ENCODE measurements at regions not wholly inside any gene's neighbourhood (a gene's known extent, or its start where the extent isn't known, plus 50 kb on each side); places are given as distances from the start of the nearest gene placed in this dataset.

- TF ChIP-seq CTCF (IDR thresholded peaks at IDR 0.05): no peak
- TF ChIP-seq POLR2A (IDR thresholded peaks at IDR 0.05): no peak
- no peak for TF ChIP-seq POLR2AphosphoS5 (IDR thresholded peaks at IDR 0.05)
- Histone ChIP-seq H3K4me3 (no peak overlapping the region), H3K4me1 (replicated peaks) (no peaks in the 10 kb centered on the region), H3K27ac (no peak overlapping the region), H3K36me3 (no peaks in the 10 kb centered on the region), H3K27me3 (replicated peaks; ENCODE audit: insufficient read depth) (no peaks in the 10 kb centered on the region), H3K9me3 (no peaks in the 10 kb centered on the region)
- 65% methylated on average over 4 of the region's 4 CpGs for WGBS
- DNase-seq (ENCODE audit: low spot score): no peak
- intact Hi-C loops (cut with DNase I): no loop called here
These were observed 359.5 kb upstream of the RGPD4 start for GRCh38 chr2:107466984-107467773.

DNA sequence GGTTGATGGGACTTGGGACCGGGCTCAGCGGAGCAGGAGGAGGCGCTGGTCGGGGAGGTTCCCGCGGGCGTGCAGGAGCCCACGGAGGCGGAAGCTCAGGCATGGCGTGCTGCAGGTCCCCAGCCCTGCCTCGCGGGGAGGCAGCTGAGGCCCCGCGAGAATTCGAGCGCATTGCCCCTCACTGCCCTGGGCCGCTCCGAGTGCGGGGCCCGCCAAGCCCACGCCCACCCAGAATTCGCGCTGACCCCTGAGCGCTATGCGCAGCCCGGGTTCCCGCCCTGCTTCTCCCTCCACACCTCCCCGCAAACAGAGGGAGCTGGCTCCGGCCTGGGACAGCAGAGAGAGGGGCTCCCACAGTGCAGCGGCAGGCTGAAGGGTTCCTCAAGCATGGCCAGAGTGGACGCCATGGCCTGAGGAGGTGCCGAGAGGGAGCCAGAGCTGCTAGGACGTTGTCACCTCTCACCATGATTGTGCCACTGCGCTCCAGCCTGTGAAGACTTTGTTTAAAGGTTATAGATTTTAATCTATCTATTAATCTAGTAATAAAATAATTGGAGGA lies 357.2 kb upstream of the RGPD4 start:
- no peak overlapping the region for H3K4me3 ChIP-seq
- no peaks in the 10 kb centered on the region for H3K36me3 ChIP-seq
- H3K4me1 ChIP-seq (replicated peaks): no peaks in the 10 kb centered on the region
- TF ChIP-seq POLR2AphosphoS5 (IDR thresholded peaks at IDR 0.05) (no peak), POLR2A (IDR thresholded peaks at IDR 0.05) (no peak), CTCF (IDR thresholded peaks at IDR 0.05) (no peak)
- WGBS: 93% methylated on average over 34 of the region's 34 CpGs
- no peak for DNase-seq (ENCODE audit: low spot score)
- intact Hi-C loops (cut with DNase I): no loop called here
- no peaks in the 10 kb centered on the region for H3K9me3 ChIP-seq
- no peak overlapping the region for H3K27ac ChIP-seq
- no peaks in the 10 kb centered on the region for H3K27me3 ChIP-seq (replicated peaks; ENCODE audit: insufficient read depth)

DNA sequence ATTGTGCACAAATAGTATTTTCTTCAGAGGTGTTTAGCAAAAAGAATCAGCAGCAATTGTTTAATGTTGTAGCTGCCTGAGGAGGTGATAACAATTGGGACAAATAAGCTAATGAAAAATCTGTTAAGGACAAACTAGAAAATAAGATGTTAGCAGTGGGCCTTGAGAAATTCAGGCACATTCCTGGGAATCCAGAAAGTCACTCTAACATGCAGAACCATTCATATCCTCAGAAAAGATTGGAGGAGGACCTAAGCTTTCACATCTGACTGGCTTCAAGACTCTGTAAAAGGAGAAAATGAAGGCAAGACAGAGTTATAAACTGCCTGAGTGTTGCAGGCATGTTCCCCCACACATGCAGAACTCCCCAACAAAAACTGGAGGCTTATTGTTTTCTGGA lies 353.5 kb upstream of the RGPD4 start:
- intact Hi-C loops (cut with DNase I): no loop called here
- Histone ChIP-seq H3K4me3 (no peak overlapping the region), H3K4me1 (replicated peaks) (no peaks in the 10 kb centered on the region), H3K9me3 (no peaks in the 10 kb centered on the region), H3K27ac (no peak overlapping the region), H3K27me3 (replicated peaks; ENCODE audit: insufficient read depth) (no peaks in the 10 kb centered on the region), H3K36me3 (no peaks in the 10 kb centered on the region)
- TF ChIP-seq POLR2A (IDR thresholded peaks at IDR 0.05) (no peak), CTCF (IDR thresholded peaks at IDR 0.05) (no peak), POLR2AphosphoS5 (IDR thresholded peaks at IDR 0.05) (no peak)
- DNase-seq (ENCODE audit: low spot score): no peak

DNA sequence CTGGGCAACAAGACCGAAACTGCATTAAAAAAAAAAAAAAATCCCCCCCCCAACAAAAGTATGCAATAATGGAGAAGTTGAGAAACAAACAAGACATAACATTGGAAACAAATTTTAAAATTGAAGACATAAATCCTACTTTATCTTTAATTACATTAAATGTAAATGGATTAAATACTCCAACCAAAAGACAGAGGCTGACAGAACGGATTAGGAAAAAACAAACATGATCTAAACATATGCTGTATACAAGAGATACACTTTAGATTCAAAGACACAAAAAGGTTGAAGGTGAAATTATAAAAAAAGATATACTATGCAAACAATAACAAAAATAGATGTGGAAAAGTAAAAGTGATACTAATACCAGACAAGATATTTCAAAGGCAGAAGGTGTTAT lies 350.8 kb upstream of the RGPD4 start:
- Histone ChIP-seq H3K36me3 (no peaks in the 10 kb centered on the region), H3K27ac (no peak overlapping the region), H3K9me3 (no peaks in the 10 kb centered on the region), H3K27me3 (replicated peaks; ENCODE audit: insufficient read depth) (no peaks in the 10 kb centered on the region), H3K4me1 (replicated peaks) (no peaks in the 10 kb centered on the region), H3K4me3 (no peak overlapping the region)
- TF ChIP-seq CTCF (IDR thresholded peaks at IDR 0.05) (no peak), POLR2AphosphoS5 (IDR thresholded peaks at IDR 0.05) (no peak), POLR2A (IDR thresholded peaks at IDR 0.05) (no peak)
- intact Hi-C loops (cut with DNase I): no loop called here
- no peak for DNase-seq (ENCODE audit: low spot score)
- 97% methylated on average over 2 of the region's 2 CpGs for WGBS

DNA sequence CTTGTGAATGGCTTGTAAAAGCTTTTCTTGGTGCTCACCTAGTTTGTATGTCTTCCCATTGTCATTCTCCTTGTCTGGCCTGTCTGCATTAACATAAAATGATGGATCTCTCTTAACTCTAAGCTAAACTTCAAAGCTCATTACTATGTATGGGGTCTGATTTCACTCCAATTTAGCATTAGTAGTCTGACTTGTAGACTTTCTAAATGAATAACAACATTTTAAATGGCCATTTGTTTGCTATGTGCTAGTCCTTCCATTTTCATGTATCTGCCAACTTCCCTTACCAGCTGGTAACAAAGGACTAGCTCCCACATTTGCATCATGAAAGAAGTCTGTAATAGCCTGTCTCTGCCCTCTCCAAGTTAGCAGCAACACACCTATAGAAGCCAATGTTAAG lies 324.2 kb upstream of the RGPD4 start:
- TF ChIP-seq POLR2A (IDR thresholded peaks at IDR 0.05) (no peak), CTCF (IDR thresholded peaks at IDR 0.05) (no peak), POLR2AphosphoS5 (IDR thresholded peaks at IDR 0.05) (no peak)
- Histone ChIP-seq H3K4me3 (no peak overlapping the region), H3K36me3 (no peaks in the 10 kb centered on the region), H3K27me3 (replicated peaks; ENCODE audit: insufficient read depth) (no peaks in the 10 kb centered on the region), H3K9me3 (no peaks in the 10 kb centered on the region), H3K4me1 (replicated peaks) (no peaks in the 10 kb centered on the region), H3K27ac (no peak overlapping the region)
- intact Hi-C loops (cut with DNase I): no loop called here
- DNase-seq (ENCODE audit: low spot score): no peak
